H9 (cell line): ENCODE measurements at regions not wholly inside any gene's neighbourhood (a gene's known extent, or its start where the extent isn't known, plus 50 kb on each side); places are given as distances from the start of the nearest gene placed in this dataset.

Source experiments
- DNase-seq: peaks from one replicate; pipeline ENCODE4 v3.0.0-alpha.2; 2017
- H2AFZ ChIP-seq: one replicate; pipeline ENCODE4 v1.6.1; 2013; ENCODE audit warnings: mild to moderate bottlenecking, low read length, control low read depth, moderate library complexity
- H2AK5ac ChIP-seq: 2 replicates; pipeline ENCODE4 v1.6.1; 2013; ENCODE audit warnings: low read length, control low read depth, mixed read lengths; ENCODE audit not compliant: insufficient read length
- H2BK120ac ChIP-seq: one replicate; pipeline ENCODE4 v1.6.1; 2013; ENCODE audit warnings: low read depth, mild to moderate bottlenecking, low read length, control low read depth, inconsistent platforms; ENCODE audit not compliant: poor library complexity, severe bottlenecking
- H2BK12ac ChIP-seq: 2 replicates; pipeline ENCODE4 v1.6.1; 2013; ENCODE audit warnings: low read length, control low read depth, mixed read lengths, low read depth; ENCODE audit not compliant: insufficient read length
- H2BK15ac ChIP-seq: 2 replicates; pipeline ENCODE4 v1.6.1; 2013; ENCODE audit warnings: low read depth, low read length, control low read depth
- H2BK20ac ChIP-seq: one replicate; pipeline ENCODE4 v1.6.1; 2013; ENCODE audit warnings: low read depth, mild to moderate bottlenecking, low read length, control low read depth, inconsistent platforms; ENCODE audit not compliant: poor library complexity, severe bottlenecking
- H2BK5ac ChIP-seq: 2 replicates; pipeline ENCODE4 v1.6.1; 2013; ENCODE audit warnings: low read length, control low read depth, mixed read lengths; ENCODE audit not compliant: insufficient read length
- H3K14ac ChIP-seq: 2 replicates; pipeline ENCODE4 v1.6.1; 2013; ENCODE audit warnings: low read length, control low read depth; ENCODE audit not compliant: insufficient read depth
- H3K18ac ChIP-seq: 2 replicates; pipeline ENCODE4 v1.6.1; 2013; ENCODE audit warnings: low read depth, mild to moderate bottlenecking, mixed read lengths, low read length, control low read depth; ENCODE audit not compliant: insufficient read length
- H3K23ac ChIP-seq: 2 replicates; pipeline ENCODE4 v1.6.1; 2013; ENCODE audit warnings: low read length, control low read depth, mixed read lengths, low read depth; ENCODE audit not compliant: insufficient read length
- H3K23me2 ChIP-seq: 2 replicates; pipeline ENCODE4 v1.6.1; 2013; ENCODE audit warnings: low read depth, mild to moderate bottlenecking, mixed read lengths, low read length, control low read depth; ENCODE audit not compliant: insufficient read length, poor library complexity, severe bottlenecking
- H3K27ac ChIP-seq: 2 replicates; pipeline ENCODE4 v1.5.1; 2013; ENCODE audit warnings: low read length, control low read depth, mixed read lengths, low read depth; ENCODE audit not compliant: insufficient read length
- H3K27me3 ChIP-seq: 2 replicates; pipeline ENCODE4 v1.6.1; 2013; ENCODE audit warnings: low read length, control low read depth, inconsistent platforms; ENCODE audit not compliant: insufficient read depth
- H3K4ac ChIP-seq: 2 replicates; pipeline ENCODE4 v1.6.1; 2013; ENCODE audit warnings: low read depth, mild to moderate bottlenecking, control low read depth, inconsistent platforms, low read length, moderate library complexity
- H3K4me1 ChIP-seq: 2 replicates; pipeline ENCODE4 v1.6.1; 2013; ENCODE audit warnings: low read length, control low read depth, inconsistent platforms; ENCODE audit not compliant: insufficient read depth
- H3K4me2 ChIP-seq: 2 replicates; pipeline ENCODE4 v1.6.1; 2013; ENCODE audit warnings: low read length, control low read depth, mixed read lengths; ENCODE audit not compliant: insufficient read length, insufficient read depth
- H3K56ac ChIP-seq: 2 replicates; pipeline ENCODE4 v1.6.1; 2013; ENCODE audit warnings: low read depth, mild to moderate bottlenecking, mixed read lengths, low read length, control low read depth; ENCODE audit not compliant: insufficient read length
- H3K79me1 ChIP-seq: 2 replicates; pipeline ENCODE4 v1.6.1; 2013; ENCODE audit warnings: low read depth, mild to moderate bottlenecking, moderate library complexity, low read length, control low read depth, inconsistent platforms; ENCODE audit not compliant: insufficient read depth, poor library complexity, severe bottlenecking
- H3K79me2 ChIP-seq: 2 replicates; pipeline ENCODE4 v1.6.1; 2013; ENCODE audit warnings: low read length, control low read depth, inconsistent platforms; ENCODE audit not compliant: insufficient read depth
- H3K9ac ChIP-seq: 2 replicates; pipeline ENCODE4 v1.6.1; 2013; ENCODE audit warnings: low read length, control low read depth, mixed read lengths; ENCODE audit not compliant: insufficient read length; ENCODE audit errors: extremely low read depth
- H3K9me3 ChIP-seq: one replicate; pipeline ENCODE4 v1.6.1; 2013; ENCODE audit warnings: low read depth, low read length, inconsistent platforms; ENCODE audit not compliant: control insufficient read depth
- H3T11ph ChIP-seq: one replicate; pipeline ENCODE4 v1.6.1; 2013; ENCODE audit warnings: mild to moderate bottlenecking, low read length, control low read depth, inconsistent platforms
- H4K20me1 ChIP-seq: one replicate; pipeline ENCODE4 v1.6.1; 2013; ENCODE audit not compliant: control insufficient read depth, insufficient read length, insufficient read depth
- H4K5ac ChIP-seq: 2 replicates; pipeline ENCODE4 v1.6.1; 2013; ENCODE audit warnings: low read depth, mild to moderate bottlenecking, mixed read lengths, low read length, control low read depth; ENCODE audit not compliant: insufficient read length
- H4K8ac ChIP-seq: replicated peaks from 2 replicates; pipeline ENCODE4 v1.6.1; 2013; ENCODE audit warnings: low read length, control low read depth, mixed read lengths, low read depth; ENCODE audit not compliant: insufficient read length
- H4K91ac ChIP-seq: 2 replicates; pipeline ENCODE4 v1.6.1; 2013; ENCODE audit warnings: low read depth, mild to moderate bottlenecking, moderate library complexity, mixed read lengths, low read length, control low read depth; ENCODE audit not compliant: insufficient read length
- H3K27ac Mint-ChIP-seq, 3 experiments: 2 replicates in 2 of 3; 3 replicates in 1 of 3; pipeline ENCODE4 v1.8.0; 2020 to 2021; ENCODE audit warnings: mixed read lengths in 3 of 3, mild to moderate bottlenecking in 1 of 3, moderate library complexity in 1 of 3
- H3K27me3 Mint-ChIP-seq: 2 replicates; pipeline ENCODE4 v1.8.0; 2021; ENCODE audit warnings: low read depth, mild to moderate bottlenecking, moderate library complexity, mixed read lengths
- H3K36me3 Mint-ChIP-seq, 3 experiments: 2 replicates in 2 of 3; 3 replicates in 1 of 3; pipeline ENCODE4 v1.8.0; 2020 to 2021; ENCODE audit warnings: low read depth in 3 of 3, mixed read lengths in 3 of 3; ENCODE audit not compliant: insufficient read depth in 1 of 3
- H3K4me1 Mint-ChIP-seq, 2 experiments: 2 replicates each; pipeline ENCODE4 v1.8.0; 2020; ENCODE audit warnings: mixed read lengths in 2 of 2
- H3K4me3 Mint-ChIP-seq, 2 experiments: 2 replicates in 1 of 2; 3 replicates in 1 of 2; pipeline ENCODE4 v1.8.0; 2020 to 2021; ENCODE audit warnings: mild to moderate bottlenecking in 2 of 2, mixed read lengths in 2 of 2, moderate library complexity in 1 of 2
- H3K9me3 Mint-ChIP-seq, 2 experiments: 2 replicates in 1 of 2; 3 replicates in 1 of 2; pipeline ENCODE4 v1.8.0; 2020; ENCODE audit warnings: mild to moderate bottlenecking in 2 of 2, mixed read lengths in 2 of 2, moderate library complexity in 1 of 2
- CTCF ChIP-seq: fragments of 200-600 bp; sonication (generic); conservative IDR thresholded peaks from 3 replicates; pipeline ENCODE4 v1.8.0; 2021; ENCODE audit warnings: antibody characterized with exemption, mild to moderate bottlenecking
- WGBS: extraction: QIAGEN DNeasy Blood & Tissue Kit; methylation state at CpG from one replicate; pipeline ENCODE4 v1.1.7; 2013; ENCODE audit warnings: missing lambda C conversion rate, low lambda C conversion rate, mixed read lengths; ENCODE audit not compliant: insufficient read length; ENCODE audit errors: extremely low coverage; 5-methylcytosine and 5-hydroxymethylcytosine counted together

GRCh38 chr6:11486959-11487358, 50.6 kb upstream of the TMEM170B start:
- H3K27ac ChIP-seq = no peak overlapping the region
- no CpG with 5 or more reads among the region's 2 CpGs for WGBS
- no peaks in the 10 kb centered on the region for H3K9me3 Mint-ChIP-seq

More at GRCh38 chr6:11486959-11487358, 50.6 kb upstream of the TMEM170B start:
- Histone ChIP-seq H3K23ac (no peak overlapping the region), H3K27me3 (peaks cover 3% of the 10 kb centered on the region; the same call in 1 of the 2 replicates), H3K79me2 (no peaks in the 10 kb centered on the region), H3K79me1 (no peaks in the 10 kb centered on the region), H3T11ph (no peak overlapping the region), H3K4me1 (peaks cover 4% of the 10 kb centered on the region; the same call in 1 of the 2 replicates), H4K91ac (no peak overlapping the region), H2AFZ (no peak overlapping the region), H3K18ac (no peak overlapping the region), H2BK12ac (no peak overlapping the region), H3K56ac (no peak overlapping the region), H3K14ac (no peak overlapping the region), H2BK120ac (no peak overlapping the region), H3K9ac (no peak overlapping the region), H3K23me2 (no peaks in the 10 kb centered on the region), H3K9me3 (no peaks in the 10 kb centered on the region), H2BK5ac (no peak overlapping the region), H4K5ac (no peak overlapping the region), H3K4ac (no peak overlapping the region), H4K20me1 (no peaks in the 10 kb centered on the region), H2AK5ac (no peak overlapping the region), H2BK20ac (no peak overlapping the region), H2BK15ac (no peak overlapping the region), H4K8ac (no peak overlapping the region), H3K4me2 (no peak overlapping the region)
- no peak overlapping the region for H3K4me3 Mint-ChIP-seq
- peaks cover 2% of the 10 kb centered on the region; the same call in 1 of the 2 replicates for H3K27me3 Mint-ChIP-seq
- H3K4me1 Mint-ChIP-seq = peaks cover 15 to 16% of the 10 kb centered on the region in 2 experiments
- DNase-seq = no peak
- H3K36me3 Mint-ChIP-seq = no peaks in the 10 kb centered on the region
- H3K27ac Mint-ChIP-seq = no peak overlapping the region
- TF ChIP-seq CTCF = no peak
